ENCODE measurements at regions not wholly inside any gene's neighbourhood (a gene's known extent, or its start where the extent isn't known, plus 50 kb on each side); places are given as distances from the start of the nearest gene placed in this dataset.

GRCh38 chr2:65553504-65554074, 121.2 kb upstream of the SPRED2 start:
- TF ChIP-seq CTCF (IDR thresholded peaks at IDR 0.05; ENCODE audit: unreplicated experiment): no peak
- Mint-ChIP-seq H3K9me3 (ENCODE audit: unreplicated experiment) (no peaks in the 10 kb centered on the region), H3K27me3 (ENCODE audit: insufficient read depth, unreplicated experiment) (no peaks in the 10 kb centered on the region), H3K36me3 (ENCODE audit: insufficient read depth, unreplicated experiment) (no peaks in the 10 kb centered on the region), H3K27ac (ENCODE audit: low read depth, unreplicated experiment) (no peak overlapping the region), H3K4me3 (ENCODE audit: unreplicated experiment) (no peak overlapping the region), H3K4me1 (ENCODE audit: insufficient read depth, unreplicated experiment) (peaks cover 22% of the 10 kb centered on the region)
- no TSS peak for BruUV-seq (replicated peaks)
- POLR2A ChIA-PET: no interaction called here
- no peak for DNase-seq (ENCODE audit: unreplicated experiment)
- CTCF ChIA-PET: interaction anchor here (0.7 to 2.1 kb wide), 8 partner anchors 9 to 290 kb away, joined by 3 to 8 read pairs (median 3); no protein-coding TSS in a partner anchor
- intact Hi-C loops (cut with micrococcal nuclease): loop anchor here (1.0 to 5.0 kb wide), 4 partner anchors 101 to 288 kb away; no protein-coding TSS in a partner anchor

- ChIA-PET POLR2A (interaction anchor here (0.6 to 0.7 kb wide), 2 partner anchors 21 to 325 kb away, joined by 3 to 4 read pairs; no protein-coding TSS in a partner anchor), CTCF (interaction anchor here (0.6 to 0.7 kb wide), 2 partner anchors 62 to 483 kb away, joined by 3 to 4 read pairs; no protein-coding TSS in a partner anchor)
- TF ChIP-seq CTCF (IDR thresholded peaks at IDR 0.05; ENCODE audit: unreplicated experiment): no peak
- intact Hi-C loops (cut with micrococcal nuclease): loop anchor here (5.0 kb wide), 1 partner anchor 99 kb away; no protein-coding TSS in a partner anchor
- no peak for DNase-seq (ENCODE audit: unreplicated experiment)
- no TSS peak for BruUV-seq (replicated peaks)
- no peaks in the 10 kb centered on the region for H3K9me3 Mint-ChIP-seq (ENCODE audit: unreplicated experiment)
- H3K4me1 Mint-ChIP-seq (ENCODE audit: insufficient read depth, unreplicated experiment): peaks cover 22% of the 10 kb centered on the region
- H3K4me3 Mint-ChIP-seq (ENCODE audit: unreplicated experiment): no peak overlapping the region
- no peaks in the 10 kb centered on the region for H3K36me3 Mint-ChIP-seq (ENCODE audit: insufficient read depth, unreplicated experiment)
- H3K27me3 Mint-ChIP-seq (ENCODE audit: insufficient read depth, unreplicated experiment): no peaks in the 10 kb centered on the region
- no peak overlapping the region for H3K27ac Mint-ChIP-seq (ENCODE audit: low read depth, unreplicated experiment)
Measured at GRCh38 chr2:65551528-65551927, 119.1 kb upstream of the SPRED2 start.

GRCh38 chr2:65550246-65550645, 117.8 kb upstream of the SPRED2 start:
- Mint-ChIP-seq H3K4me1 (ENCODE audit: insufficient read depth, unreplicated experiment) (peaks cover 29% of the 10 kb centered on the region), H3K9me3 (ENCODE audit: unreplicated experiment) (no peaks in the 10 kb centered on the region), H3K36me3 (ENCODE audit: insufficient read depth, unreplicated experiment) (no peaks in the 10 kb centered on the region), H3K4me3 (ENCODE audit: unreplicated experiment) (no peak overlapping the region), H3K27ac (ENCODE audit: low read depth, unreplicated experiment) (no peak overlapping the region), H3K27me3 (ENCODE audit: insufficient read depth, unreplicated experiment) (no peaks in the 10 kb centered on the region)
- no peak for DNase-seq (ENCODE audit: unreplicated experiment)
- POLR2A ChIA-PET: no interaction called here
- BruUV-seq (replicated peaks): no TSS peak
- CTCF ChIA-PET: interaction anchor here (0.8 kb wide), 1 partner anchor 287 kb away, joined by 4 read pairs; no protein-coding TSS in a partner anchor
- intact Hi-C loops (cut with micrococcal nuclease): loop anchor here (5.0 kb wide), 1 partner anchor 98 kb away; no protein-coding TSS in a partner anchor
- no peak for TF ChIP-seq CTCF (IDR thresholded peaks at IDR 0.05; ENCODE audit: unreplicated experiment)

GRCh38 chr2:65549631-65550030, 117.2 kb upstream of the SPRED2 start:
- ChIA-PET CTCF (no interaction called here), POLR2A (no interaction called here)
- no peak overlapping the region for H3K27ac Mint-ChIP-seq (ENCODE audit: low read depth, unreplicated experiment)
- no peaks in the 10 kb centered on the region for H3K27me3 Mint-ChIP-seq (ENCODE audit: insufficient read depth, unreplicated experiment)
- DNase-seq (ENCODE audit: unreplicated experiment): no peak
- no peak for TF ChIP-seq CTCF (IDR thresholded peaks at IDR 0.05; ENCODE audit: unreplicated experiment)
- no peaks in the 10 kb centered on the region for H3K36me3 Mint-ChIP-seq (ENCODE audit: insufficient read depth, unreplicated experiment)
- intact Hi-C loops (cut with micrococcal nuclease): loop anchor here (5.0 kb wide), 1 partner anchor 97 kb away; no protein-coding TSS in a partner anchor
- no peak overlapping the region for H3K4me3 Mint-ChIP-seq (ENCODE audit: unreplicated experiment)
- H3K4me1 Mint-ChIP-seq (ENCODE audit: insufficient read depth, unreplicated experiment): peaks cover 23% of the 10 kb centered on the region
- no TSS peak for BruUV-seq (replicated peaks)
- H3K9me3 Mint-ChIP-seq (ENCODE audit: unreplicated experiment): no peaks in the 10 kb centered on the region

All from MCF 10A (cell line).